HepG2 (cell line): ENCODE measurements at regions not wholly inside any gene's neighbourhood (a gene's known extent, or its start where the extent isn't known, plus 50 kb on each side); places are given as distances from the start of the nearest gene placed in this dataset.

Source experiments
- ATAC-seq: fragments of 200-7000 bp; cut with Tn5 transposase; 3 replicates; pipeline ENCODE4 v1.9.1; 2020; ENCODE audit warnings: mild to moderate bottlenecking, moderate library complexity
- BruUV-seq: library from RNA; stranded (reverse); fragments of 400-500 nt; replicated peaks from 2 replicates; lab custom pipeline; 2021; lab: Mats Ljungman, UMichigan
- CTCF ChIA-PET: fragments of 300-600 bp; formaldehyde crosslinking; extraction: SDS; loops from one replicate; lab custom pipeline; 2021; ENCODE audit warnings: low total read pairs, inconsistent platforms, low intra/inter-chr PET ratio; lab: Yijun Ruan, JAX
- POLR2A ChIA-PET: fragments of 350-600 bp; sonication (Branson Sonifier 250); formaldehyde crosslinking; loops from one replicate; lab custom pipeline; 2020; ENCODE audit warnings: antibody characterized with exemption, inconsistent platforms; lab: Yijun Ruan, JAX
- DNase-seq: peaks from one replicate; pipeline ENCODE4 v3.0.0-alpha.2; 2015; ENCODE audit warnings: low spot score
- FAIRE-seq: peaks from 3 replicates; lab custom pipeline; 2011; peaks lifted over from hg19 to GRCh38; lab: Jason Lieb, UNC
- H2AFZ ChIP-seq: one replicate; pipeline ENCODE4 v1.6.1; 2011; ENCODE audit warnings: low read length, inconsistent platforms
- H3K27ac ChIP-seq: fragments of 300-600 bp; 3 replicates; pipeline ENCODE4 v1.8.0; 2011; ENCODE audit warnings: mixed run types, mild to moderate bottlenecking, mixed read lengths, low read length, inconsistent platforms; ENCODE audit not compliant: insufficient read depth; ENCODE audit errors: extremely low read length
- H3K27me3 ChIP-seq, 2 experiments: fragments of 200-600 bp in 1 of 2; 2 replicates in 1 of 2; 3 replicates in 1 of 2; pipeline versions ENCODE4 v1.6.0 to v1.8.0; 2011; ENCODE audit warnings: low read length in 2 of 2, mild to moderate bottlenecking in 2 of 2, moderate library complexity in 2 of 2, inconsistent platforms in 1 of 2; ENCODE audit not compliant: insufficient read depth in 2 of 2, control insufficient read depth in 1 of 2
- H3K36me3 ChIP-seq, 2 experiments: fragments of 200-600 bp in 1 of 2; replicated peaks in 1 of 2; 2 replicates in 1 of 2; 3 replicates in 1 of 2; pipeline versions ENCODE4 v1.5.1 to v1.8.0; 2011; ENCODE audit warnings: low read length in 2 of 2, inconsistent platforms in 1 of 2; ENCODE audit not compliant: insufficient read depth in 2 of 2, control insufficient read depth in 1 of 2
- H3K4me1 ChIP-seq: 2 replicates; pipeline ENCODE4 v1.5.1; 2012; ENCODE audit warnings: low read length, inconsistent platforms; ENCODE audit not compliant: insufficient read depth
- H3K4me2 ChIP-seq: 2 replicates; pipeline ENCODE4 v1.6.0; 2011; ENCODE audit warnings: low read depth, low read length, inconsistent platforms
- H3K4me3 ChIP-seq, 3 experiments: fragments of 200-600 bp in 1 of 3; sonication (generic), shearing (Covaris generic) in 1 of 3; replicated peaks in 1 of 3; 2 replicates each; pipeline ENCODE4 v1.5.1; 2011 to 2016; ENCODE audit warnings: low read length in 3 of 3, inconsistent platforms in 2 of 3, low read depth in 2 of 3, mild to moderate bottlenecking in 2 of 3, control low read depth in 1 of 3, mixed read lengths in 1 of 3; ENCODE audit not compliant: insufficient read depth in 1 of 3
- H3K79me2 ChIP-seq: one replicate; pipeline ENCODE4 v1.6.1; 2011; ENCODE audit warnings: low read length, inconsistent platforms; ENCODE audit not compliant: insufficient read depth
- H3K9ac ChIP-seq: 2 replicates; pipeline ENCODE4 v1.6.0; 2011; ENCODE audit warnings: mild to moderate bottlenecking, low read depth, low read length, inconsistent platforms; ENCODE audit not compliant: insufficient read depth
- H3K9me3 ChIP-seq: 2 replicates; pipeline ENCODE4 v1.5.1; 2012; ENCODE audit warnings: mild to moderate bottlenecking, low read length
- H4K20me1 ChIP-seq: 2 replicates; pipeline ENCODE4 v1.6.0; 2011; ENCODE audit warnings: inconsistent platforms, mild to moderate bottlenecking, low read length, moderate library complexity; ENCODE audit not compliant: insufficient read depth
- ATF4 ChIP-seq, 2 experiments: fragments of 450-650 bp in 1 of 2; sonication (generic) in 1 of 2; formaldehyde crosslinking; IDR thresholded peaks; 2 replicates each; pipeline versions ENCODE4 v1.5.0 to v1.8.0; 2020 to 2022; ENCODE audit warnings: mild to moderate bottlenecking in 1 of 2, missing genetic modification reagents in 1 of 2
- CTCF ChIP-seq: sonication (generic); formaldehyde crosslinking; IDR thresholded peaks from 2 replicates; pipeline ENCODE4 v1.5.0; 2020; ENCODE audit warnings: mild to moderate bottlenecking, missing genetic modification reagents, moderate library complexity
- FOXA3 ChIP-seq: IDR thresholded peaks from 2 replicates; pipeline ENCODE4 v1.6.1; 2016; ENCODE audit warnings: missing genetic modification reagents, missing compliant biosample characterization
- HNRNPK ChIP-seq: fragments of 200-400 bp; formaldehyde crosslinking; IDR thresholded peaks from 2 replicates; pipeline ENCODE4 v1.6.1; 2018; ENCODE audit warnings: low read length, low read depth, moderate library complexity, mild to moderate bottlenecking; ENCODE audit not compliant: poor library complexity, severe bottlenecking
- NFRKB ChIP-seq: fragments of 450-650 bp; IDR thresholded peaks from 2 replicates; pipeline ENCODE4 v1.6.1; 2017
- SMYD3 ChIP-seq: sonication (generic); formaldehyde crosslinking; IDR thresholded peaks from 2 replicates; pipeline ENCODE4 v1.8.1; 2023; ENCODE audit warnings: mild to moderate bottlenecking, missing genetic modification reagents
- ZFP37 ChIP-seq: sonication (generic); formaldehyde crosslinking; IDR thresholded peaks from 2 replicates; pipeline ENCODE4 v1.4.0; 2020; ENCODE audit warnings: missing genetic modification reagents, borderline replicate concordance
- ZNF652 ChIP-seq: IDR thresholded peaks from 2 replicates; pipeline ENCODE4 v1.6.1; 2016; ENCODE audit warnings: low read depth, borderline replicate concordance
- WGBS: methylation state at CpG from one replicate; pipeline ENCODE4 v1.1.6; 2017; ENCODE audit warnings: low lambda C conversion rate; 5-methylcytosine and 5-hydroxymethylcytosine counted together
- in situ Hi-C: cut with HindIII; loops from 2 replicates; pipeline ENCODE4 v1.10.0; 2017; ENCODE audit warnings: low pct_unique_long_range_greater_than_20kb; ENCODE audit not compliant: extremely low pct_ligation_motif_present
- intact Hi-C: fragments of 100-400 bp; cut with micrococcal nuclease; formaldehyde crosslinking; loops from one replicate; pipeline ENCODE4 v1.10.0; 2022; ENCODE audit not compliant: unreplicated experiment

DNA sequence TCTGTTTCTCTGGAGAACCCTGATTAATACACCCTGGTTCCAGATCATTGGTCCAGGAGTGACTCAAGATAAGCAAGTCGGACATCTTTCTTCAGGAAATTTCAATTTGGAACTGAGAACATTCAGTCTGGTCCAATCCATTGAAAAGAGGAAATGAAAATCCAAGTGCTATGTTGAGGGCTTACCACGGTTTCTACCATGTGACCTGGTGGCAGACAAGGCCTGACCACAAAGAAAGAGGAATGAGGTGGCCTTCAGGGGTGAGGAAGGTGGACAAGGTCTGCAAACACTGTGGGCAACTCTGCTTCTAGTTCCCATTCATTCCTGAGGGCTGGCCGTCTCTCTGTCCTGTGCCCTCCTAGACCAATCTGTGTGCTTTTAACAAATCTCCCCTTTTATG lies 149.2 kb upstream of the GHITM start (continued):
- TF ChIP-seq HNRNPK, result no peak
- TF ChIP-seq NFRKB, result no peak
- TF ChIP-seq ATF4 (CRISPR knock-in tag; IDR thresholded peaks at IDR 0.05), result no peak

DNA sequence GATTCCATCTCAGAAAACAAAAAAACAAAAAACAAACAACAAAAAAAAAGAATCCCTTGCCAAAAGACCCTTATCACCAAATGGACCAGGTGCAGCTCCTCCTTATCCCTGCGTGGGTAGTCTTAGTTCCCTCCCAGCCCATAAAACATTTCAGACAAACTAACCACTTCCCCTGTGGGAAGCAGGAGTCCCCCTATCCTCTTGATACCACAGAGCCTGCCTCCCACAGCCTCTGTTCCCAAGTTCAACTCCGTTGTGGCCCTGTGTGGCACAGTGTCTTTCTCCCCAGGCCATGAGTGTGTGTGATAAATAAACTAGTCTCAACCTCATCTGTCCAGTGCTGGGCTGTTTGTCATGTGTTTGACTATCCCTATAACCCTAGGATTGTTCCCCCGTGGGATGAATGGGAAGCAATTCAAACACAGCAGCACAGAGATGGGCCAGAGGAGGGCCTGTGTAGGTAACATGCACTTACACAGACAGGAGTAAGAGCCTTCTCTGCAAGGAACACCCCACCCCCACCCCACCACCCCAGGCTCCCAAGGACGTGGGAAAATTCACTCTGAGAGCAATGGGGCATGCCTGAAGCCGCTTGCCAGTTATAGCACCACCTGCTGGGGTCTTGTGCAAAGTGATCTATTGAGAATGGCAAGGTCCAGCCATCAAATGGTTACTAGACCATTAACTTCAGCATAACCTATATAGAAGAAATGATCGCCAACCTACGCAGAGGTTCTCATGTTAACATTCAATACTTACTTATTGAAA lies 147.1 kb upstream of the GHITM start:
- Histone ChIP-seq H2AFZ (no peak overlapping the region), H3K4me1 (no peaks in the 10 kb centered on the region), H3K27me3 (peaks cover 0 to 4% of the 10 kb centered on the region in 2 experiments; a peak in 1 of 5 replicates), H3K4me2 (no peak overlapping the region), H3K4me3 (no peak overlapping the region), H4K20me1 (no peaks in the 10 kb centered on the region), H3K9ac (no peak overlapping the region), H3K36me3 (no peaks in the 10 kb centered on the region), H3K27ac (no peak overlapping the region), H3K9me3 (no peaks in the 10 kb centered on the region), H3K79me2 (no peaks in the 10 kb centered on the region)
- POLR2A ChIA-PET, result no interaction called here
- in situ Hi-C loops (no loop called here), intact Hi-C loops (no loop called here)
- 34% methylated on average over 6 of the region's 7 CpGs for WGBS
- no peak for FAIRE-seq
- CTCF ChIA-PET, result no interaction called here
- ATAC-seq, result peak; percentile 82
- BruUV-seq, result no TSS peak
- TF ChIP-seq ZNF652 (CRISPR knock-in tag) (peak; percentile 78), SMYD3 (CRISPR knock-in tag) (no peak), FOXA3 (CRISPR knock-in tag) (no peak), ZFP37 (no peak), CTCF (CRISPR knock-in tag) (peak; percentile 43)
- DNase-seq, result peak; percentile 28
